Naive B cell (primary cell): ENCODE measurements at regions not wholly inside any gene's neighbourhood (a gene's known extent, or its start where the extent isn't known, plus 50 kb on each side); places are given as distances from the start of the nearest gene placed in this dataset.
"Not testable (repeated sequence)": the region's sequence is repeated elsewhere in the genome, so short reads cannot be mapped to it uniquely, and the experiment has no call there.

Source experiments
- ATAC-seq, 2 donors: fragments of 150-1000 bp; cut with Tn5 transposase; 2 replicates each; pipeline ENCODE4 v1.10.0; 2021; ENCODE audit warnings: low read depth in 2 of 2, mild to moderate bottlenecking in 2 of 2, moderate library complexity in 2 of 2
- DNase-seq: peaks from one replicate; pipeline ENCODE4 v3.0.0; 2022
- H3K27ac Mint-ChIP-seq, 6 donors: one replicate each; pipeline ENCODE4 v1.8.0; 2020 to 2022; ENCODE audit warnings: mild to moderate bottlenecking in 6 of 6, mixed read lengths in 6 of 6, moderate library complexity in 5 of 6, inconsistent platforms in 2 of 6
- H3K27me3 Mint-ChIP-seq, 3 donors: one replicate each; pipeline ENCODE4 v1.8.0; 2021 to 2022; ENCODE audit warnings: mixed read lengths in 3 of 3, mild to moderate bottlenecking in 1 of 3
- H3K36me3 Mint-ChIP-seq, 2 donors: one replicate each; pipeline ENCODE4 v1.8.0; 2020 to 2022; ENCODE audit warnings: mixed read lengths in 2 of 2, inconsistent platforms in 1 of 2, mild to moderate bottlenecking in 1 of 2
- H3K4me1 Mint-ChIP-seq, 3 donors: one replicate each; pipeline ENCODE4 v1.8.0; 2020 to 2022; ENCODE audit warnings: mixed read lengths in 3 of 3, inconsistent platforms in 1 of 3, mild to moderate bottlenecking in 1 of 3, moderate library complexity in 1 of 3
- H3K4me3 Mint-ChIP-seq, 8 donors: one replicate each; pipeline ENCODE4 v1.8.0; 2020 to 2022; ENCODE audit warnings: mild to moderate bottlenecking in 8 of 8, mixed read lengths in 8 of 8, moderate library complexity in 8 of 8, inconsistent platforms in 2 of 8
- H3K9me3 Mint-ChIP-seq, 7 donors: one replicate each; pipeline ENCODE4 v1.8.0; 2020 to 2022; ENCODE audit warnings: mixed read lengths in 7 of 7, mild to moderate bottlenecking in 5 of 7, inconsistent platforms in 2 of 7, moderate library complexity in 1 of 7

- Mint-ChIP-seq H3K4me3 (no peak overlapping the region), H3K4me1 (no peaks in the 10 kb centered on the region), H3K9me3 (peaks cover 4 to 17% (median 8%) of the 10 kb centered on the region in 7 donors), H3K36me3 (peaks cover 0 to 6% of the 10 kb centered on the region in 2 donors), H3K27ac (no peak overlapping the region), H3K27me3 (peaks cover 6 to 12% (median 6%) of the 10 kb centered on the region in 3 donors)
- no peak for ATAC-seq
- no peak for DNase-seq
Observed at GRCh38 chr5:10892911-10893215, 131.8 kb upstream of the DAP start.

- peaks cover 0 to 6% of the 10 kb centered on the region in 2 donors for H3K36me3 Mint-ChIP-seq
- DNase-seq: no peak
- peaks cover 6 to 8% (median 6%) of the 10 kb centered on the region in 3 donors for H3K27me3 Mint-ChIP-seq
- H3K27ac Mint-ChIP-seq: no peak overlapping the region
- no peak overlapping the region for H3K4me3 Mint-ChIP-seq
- ATAC-seq: no peak
- no peaks in the 10 kb centered on the region for H3K4me1 Mint-ChIP-seq
- peaks cover 4 to 17% (median 6%) of the 10 kb centered on the region in 7 donors for H3K9me3 Mint-ChIP-seq
Observed at GRCh38 chr5:10892147-10892910, 131.3 kb upstream of the DAP start.

GRCh38 chr5:10891193-10891592 is 130.2 kb upstream of the DAP start:
- no peaks in the 10 kb centered on the region for H3K4me1 Mint-ChIP-seq
- H3K27ac Mint-ChIP-seq: no peak overlapping the region
- ATAC-seq (no peak), DNase-seq (no peak)
- peaks cover 0 to 6% of the 10 kb centered on the region in 2 donors for H3K36me3 Mint-ChIP-seq
- H3K27me3 Mint-ChIP-seq: peaks cover 3 to 6% (median 4%) of the 10 kb centered on the region in 3 donors
- H3K9me3 Mint-ChIP-seq: peaks cover 4 to 17% (median 6%) of the 10 kb centered on the region in 7 donors
- H3K4me3 Mint-ChIP-seq: no peak overlapping the region

GRCh38 chr5:10886497-10886896 is 125.5 kb upstream of the DAP start:
- Mint-ChIP-seq H3K4me1 (no peaks in the 10 kb centered on the region), H3K27me3 (peaks cover 0 to 10% (median 6%) of the 10 kb centered on the region in 3 donors), H3K4me3 (no peak overlapping the region), H3K36me3 (peaks cover 0 to 6% of the 10 kb centered on the region in 2 donors), H3K27ac (peak overlapping the region in 1 of 6 donors; percentile 40), H3K9me3 (peaks cover 4 to 24% (median 10%) of the 10 kb centered on the region in 7 donors)
- ATAC-seq: no peak
- no peak for DNase-seq

GRCh38 chr5:10885026-10885425 is 124.0 kb upstream of the DAP start:
- no peak overlapping the region for H3K27ac Mint-ChIP-seq
- DNase-seq (no peak), ATAC-seq (no peak)
- no peaks in the 10 kb centered on the region for H3K36me3 Mint-ChIP-seq
- H3K4me3 Mint-ChIP-seq: no peak overlapping the region
- H3K4me1 Mint-ChIP-seq: no peaks in the 10 kb centered on the region
- H3K9me3 Mint-ChIP-seq: peaks cover 0 to 19% (median 5%) of the 10 kb centered on the region in 7 donors
- peaks cover 6 to 14% (median 10%) of the 10 kb centered on the region in 3 donors for H3K27me3 Mint-ChIP-seq

- not testable (repeated sequence) for H3K36me3 Mint-ChIP-seq, H3K4me3 Mint-ChIP-seq, DNase-seq, H3K4me1 Mint-ChIP-seq, ATAC-seq, H3K27ac Mint-ChIP-seq
- H3K27me3 Mint-ChIP-seq: peaks cover 15 to 23% (median 17%) of the 10 kb centered on the region in 3 donors
- peaks cover 0 to 15% (median 3%) of the 10 kb centered on the region in 7 donors for H3K9me3 Mint-ChIP-seq
Observed at GRCh38 chr5:10883945-10884344, 122.9 kb upstream of the DAP start.

- Mint-ChIP-seq H3K27me3 (peaks cover 36 to 39% (median 39%) of the 10 kb centered on the region in 3 donors), H3K4me3 (no peak overlapping the region)
Observed at GRCh38 chr5:10880934-10881333, 119.9 kb upstream of the DAP start.

GRCh38 chr5:10876996-10877395 is 116.0 kb upstream of the DAP start:
- ATAC-seq, H3K9me3 Mint-ChIP-seq, H3K27ac Mint-ChIP-seq, DNase-seq, H3K4me1 Mint-ChIP-seq, H3K36me3 Mint-ChIP-seq, H3K4me3 Mint-ChIP-seq: not testable (repeated sequence)
- peaks cover 33 to 52% (median 50%) of the 10 kb centered on the region in 3 donors for H3K27me3 Mint-ChIP-seq

More at GRCh38 chr5:10880934-10881333, 119.9 kb upstream of the DAP start:
- peaks cover 0 to 6% (median 0%) of the 10 kb centered on the region in 3 donors for H3K4me1 Mint-ChIP-seq
- no peak for DNase-seq
- no peaks in the 10 kb centered on the region for H3K36me3 Mint-ChIP-seq
- ATAC-seq: no peak
- H3K9me3 Mint-ChIP-seq: peaks cover 0 to 11% (median 3%) of the 10 kb centered on the region in 7 donors
- H3K27ac Mint-ChIP-seq: no peak overlapping the region

GRCh38 chr5:10876006-10876744 is 115.1 kb upstream of the DAP start:
- ATAC-seq: no peak
- peaks cover 0 to 6% (median 0%) of the 10 kb centered on the region in 3 donors for H3K4me1 Mint-ChIP-seq
- H3K4me3 Mint-ChIP-seq: no peak overlapping the region
- H3K9me3 Mint-ChIP-seq: no peaks in the 10 kb centered on the region
- H3K36me3 Mint-ChIP-seq: no peaks in the 10 kb centered on the region
- peaks cover 29 to 57% (median 55%) of the 10 kb centered on the region in 3 donors for H3K27me3 Mint-ChIP-seq
- no peak overlapping the region for H3K27ac Mint-ChIP-seq
- DNase-seq: no peak

- peaks cover 33 to 59% (median 57%) of the 10 kb centered on the region in 3 donors for H3K27me3 Mint-ChIP-seq
Observed at GRCh38 chr5:10875201-10875768, 114.3 kb upstream of the DAP start.

GRCh38 chr5:10874541-10874940 is 113.5 kb upstream of the DAP start:
- Mint-ChIP-seq H3K9me3 (peaks cover 0 to 2% (median 0%) of the 10 kb centered on the region in 7 donors), H3K4me1 (peaks cover 0 to 6% (median 0%) of the 10 kb centered on the region in 3 donors), H3K27ac (no peak overlapping the region), H3K36me3 (no peaks in the 10 kb centered on the region), H3K4me3 (no peak overlapping the region), H3K27me3 (peaks cover 29 to 59% (median 54%) of the 10 kb centered on the region in 3 donors)
- DNase-seq (no peak), ATAC-seq (no peak)

More at GRCh38 chr5:10875201-10875768, 114.3 kb upstream of the DAP start:
- no peak for ATAC-seq
- peaks cover 0 to 6% (median 0%) of the 10 kb centered on the region in 3 donors for H3K4me1 Mint-ChIP-seq
- H3K27ac Mint-ChIP-seq: no peak overlapping the region
- H3K4me3 Mint-ChIP-seq: no peak overlapping the region
- H3K9me3 Mint-ChIP-seq: peaks cover 0 to 2% (median 0%) of the 10 kb centered on the region in 7 donors
- H3K36me3 Mint-ChIP-seq: no peaks in the 10 kb centered on the region
- DNase-seq: no peak

GRCh38 chr5:10870791-10871190 is 109.8 kb upstream of the DAP start:
- ATAC-seq: no peak
- H3K27ac Mint-ChIP-seq: no peak overlapping the region
- H3K9me3 Mint-ChIP-seq: peaks cover 0 to 2% (median 0%) of the 10 kb centered on the region in 7 donors
- H3K27me3 Mint-ChIP-seq: peaks cover 16 to 34% (median 25%) of the 10 kb centered on the region in 3 donors
- H3K4me1 Mint-ChIP-seq: no peaks in the 10 kb centered on the region
- no peak overlapping the region for H3K4me3 Mint-ChIP-seq
- H3K36me3 Mint-ChIP-seq: no peaks in the 10 kb centered on the region
- DNase-seq: no peak

- Mint-ChIP-seq H3K4me1 (no peaks in the 10 kb centered on the region), H3K9me3 (peaks cover 0 to 4% (median 0%) of the 10 kb centered on the region in 7 donors), H3K36me3 (no peaks in the 10 kb centered on the region), H3K27me3 (peaks cover 16 to 22% (median 21%) of the 10 kb centered on the region in 3 donors), H3K4me3 (no peak overlapping the region), H3K27ac (peak overlapping the region in 1 of 6 donors; percentile 42)
- ATAC-seq (no peak), DNase-seq (no peak)
Observed at GRCh38 chr5:10868956-10869355, 107.9 kb upstream of the DAP start.
